H9 (cell line): ENCODE measurements at regions not wholly inside any gene's neighbourhood (a gene's known extent, or its start where the extent isn't known, plus 50 kb on each side); places are given as distances from the start of the nearest gene placed in this dataset.

Source experiments
- DNase-seq: peaks from one replicate; pipeline ENCODE4 v3.0.0-alpha.2; 2017
- H2AFZ ChIP-seq: one replicate; pipeline ENCODE4 v1.6.1; 2013; ENCODE audit warnings: mild to moderate bottlenecking, low read length, control low read depth, moderate library complexity
- H2AK5ac ChIP-seq: 2 replicates; pipeline ENCODE4 v1.6.1; 2013; ENCODE audit warnings: low read length, control low read depth, mixed read lengths; ENCODE audit not compliant: insufficient read length
- H2BK120ac ChIP-seq: one replicate; pipeline ENCODE4 v1.6.1; 2013; ENCODE audit warnings: low read depth, mild to moderate bottlenecking, low read length, control low read depth, inconsistent platforms; ENCODE audit not compliant: poor library complexity, severe bottlenecking
- H2BK12ac ChIP-seq: 2 replicates; pipeline ENCODE4 v1.6.1; 2013; ENCODE audit warnings: low read length, control low read depth, mixed read lengths, low read depth; ENCODE audit not compliant: insufficient read length
- H2BK15ac ChIP-seq: 2 replicates; pipeline ENCODE4 v1.6.1; 2013; ENCODE audit warnings: low read depth, low read length, control low read depth
- H2BK20ac ChIP-seq: one replicate; pipeline ENCODE4 v1.6.1; 2013; ENCODE audit warnings: low read depth, mild to moderate bottlenecking, low read length, control low read depth, inconsistent platforms; ENCODE audit not compliant: poor library complexity, severe bottlenecking
- H2BK5ac ChIP-seq: 2 replicates; pipeline ENCODE4 v1.6.1; 2013; ENCODE audit warnings: low read length, control low read depth, mixed read lengths; ENCODE audit not compliant: insufficient read length
- H3K14ac ChIP-seq: 2 replicates; pipeline ENCODE4 v1.6.1; 2013; ENCODE audit warnings: low read length, control low read depth; ENCODE audit not compliant: insufficient read depth
- H3K18ac ChIP-seq: 2 replicates; pipeline ENCODE4 v1.6.1; 2013; ENCODE audit warnings: low read depth, mild to moderate bottlenecking, mixed read lengths, low read length, control low read depth; ENCODE audit not compliant: insufficient read length
- H3K23ac ChIP-seq: 2 replicates; pipeline ENCODE4 v1.6.1; 2013; ENCODE audit warnings: low read length, control low read depth, mixed read lengths, low read depth; ENCODE audit not compliant: insufficient read length
- H3K23me2 ChIP-seq: 2 replicates; pipeline ENCODE4 v1.6.1; 2013; ENCODE audit warnings: low read depth, mild to moderate bottlenecking, mixed read lengths, low read length, control low read depth; ENCODE audit not compliant: insufficient read length, poor library complexity, severe bottlenecking
- H3K27ac ChIP-seq: 2 replicates; pipeline ENCODE4 v1.5.1; 2013; ENCODE audit warnings: low read length, control low read depth, mixed read lengths, low read depth; ENCODE audit not compliant: insufficient read length
- H3K27me3 ChIP-seq: 2 replicates; pipeline ENCODE4 v1.6.1; 2013; ENCODE audit warnings: low read length, control low read depth, inconsistent platforms; ENCODE audit not compliant: insufficient read depth
- H3K4ac ChIP-seq: 2 replicates; pipeline ENCODE4 v1.6.1; 2013; ENCODE audit warnings: low read depth, mild to moderate bottlenecking, control low read depth, inconsistent platforms, low read length, moderate library complexity
- H3K4me1 ChIP-seq: 2 replicates; pipeline ENCODE4 v1.6.1; 2013; ENCODE audit warnings: low read length, control low read depth, inconsistent platforms; ENCODE audit not compliant: insufficient read depth
- H3K4me2 ChIP-seq: 2 replicates; pipeline ENCODE4 v1.6.1; 2013; ENCODE audit warnings: low read length, control low read depth, mixed read lengths; ENCODE audit not compliant: insufficient read length, insufficient read depth
- H3K56ac ChIP-seq: 2 replicates; pipeline ENCODE4 v1.6.1; 2013; ENCODE audit warnings: low read depth, mild to moderate bottlenecking, mixed read lengths, low read length, control low read depth; ENCODE audit not compliant: insufficient read length
- H3K79me1 ChIP-seq: 2 replicates; pipeline ENCODE4 v1.6.1; 2013; ENCODE audit warnings: low read depth, mild to moderate bottlenecking, moderate library complexity, low read length, control low read depth, inconsistent platforms; ENCODE audit not compliant: insufficient read depth, poor library complexity, severe bottlenecking
- H3K79me2 ChIP-seq: 2 replicates; pipeline ENCODE4 v1.6.1; 2013; ENCODE audit warnings: low read length, control low read depth, inconsistent platforms; ENCODE audit not compliant: insufficient read depth
- H3K9ac ChIP-seq: 2 replicates; pipeline ENCODE4 v1.6.1; 2013; ENCODE audit warnings: low read length, control low read depth, mixed read lengths; ENCODE audit not compliant: insufficient read length; ENCODE audit errors: extremely low read depth
- H3K9me3 ChIP-seq: one replicate; pipeline ENCODE4 v1.6.1; 2013; ENCODE audit warnings: low read depth, low read length, inconsistent platforms; ENCODE audit not compliant: control insufficient read depth
- H3T11ph ChIP-seq: one replicate; pipeline ENCODE4 v1.6.1; 2013; ENCODE audit warnings: mild to moderate bottlenecking, low read length, control low read depth, inconsistent platforms
- H4K20me1 ChIP-seq: one replicate; pipeline ENCODE4 v1.6.1; 2013; ENCODE audit not compliant: control insufficient read depth, insufficient read length, insufficient read depth
- H4K5ac ChIP-seq: 2 replicates; pipeline ENCODE4 v1.6.1; 2013; ENCODE audit warnings: low read depth, mild to moderate bottlenecking, mixed read lengths, low read length, control low read depth; ENCODE audit not compliant: insufficient read length
- H4K8ac ChIP-seq: replicated peaks from 2 replicates; pipeline ENCODE4 v1.6.1; 2013; ENCODE audit warnings: low read length, control low read depth, mixed read lengths, low read depth; ENCODE audit not compliant: insufficient read length
- H4K91ac ChIP-seq: 2 replicates; pipeline ENCODE4 v1.6.1; 2013; ENCODE audit warnings: low read depth, mild to moderate bottlenecking, moderate library complexity, mixed read lengths, low read length, control low read depth; ENCODE audit not compliant: insufficient read length
- H3K27ac Mint-ChIP-seq, 3 experiments: 2 replicates in 2 of 3; 3 replicates in 1 of 3; pipeline ENCODE4 v1.8.0; 2020 to 2021; ENCODE audit warnings: mixed read lengths in 3 of 3, mild to moderate bottlenecking in 1 of 3, moderate library complexity in 1 of 3
- H3K27me3 Mint-ChIP-seq: 2 replicates; pipeline ENCODE4 v1.8.0; 2021; ENCODE audit warnings: low read depth, mild to moderate bottlenecking, moderate library complexity, mixed read lengths
- H3K36me3 Mint-ChIP-seq, 3 experiments: 2 replicates in 2 of 3; 3 replicates in 1 of 3; pipeline ENCODE4 v1.8.0; 2020 to 2021; ENCODE audit warnings: low read depth in 3 of 3, mixed read lengths in 3 of 3; ENCODE audit not compliant: insufficient read depth in 1 of 3
- H3K4me1 Mint-ChIP-seq, 2 experiments: 2 replicates each; pipeline ENCODE4 v1.8.0; 2020; ENCODE audit warnings: mixed read lengths in 2 of 2
- H3K4me3 Mint-ChIP-seq, 2 experiments: 2 replicates in 1 of 2; 3 replicates in 1 of 2; pipeline ENCODE4 v1.8.0; 2020 to 2021; ENCODE audit warnings: mild to moderate bottlenecking in 2 of 2, mixed read lengths in 2 of 2, moderate library complexity in 1 of 2
- H3K9me3 Mint-ChIP-seq, 2 experiments: 2 replicates in 1 of 2; 3 replicates in 1 of 2; pipeline ENCODE4 v1.8.0; 2020; ENCODE audit warnings: mild to moderate bottlenecking in 2 of 2, mixed read lengths in 2 of 2, moderate library complexity in 1 of 2
- TF ChIP-seq, protein P1 (sequence below): fragments of 200-600 bp; sonication (generic); conservative IDR thresholded peaks from 3 replicates; pipeline ENCODE4 v1.8.0; 2021; ENCODE audit warnings: antibody characterized with exemption, mild to moderate bottlenecking

DNA sequence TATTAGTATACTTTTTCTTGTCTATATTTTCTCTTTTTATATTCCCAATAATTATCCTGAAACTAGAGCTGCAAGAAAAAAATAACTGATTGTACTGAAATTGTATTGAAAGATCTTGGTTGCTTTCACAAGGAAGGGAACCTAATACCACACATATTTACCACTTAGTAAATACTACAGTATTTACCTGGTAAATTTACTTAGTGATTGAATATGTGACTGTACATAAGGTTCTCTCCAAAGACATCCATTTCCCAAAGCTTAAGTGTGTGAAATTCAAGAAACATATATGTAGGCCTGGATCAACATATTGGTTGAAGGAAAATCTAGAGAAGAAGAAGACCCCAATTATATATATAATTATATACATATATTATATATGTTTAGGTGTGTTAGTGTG lies 1272.7 kb downstream of the C4orf33 start:
- TF ChIP-seq, protein P1, sequence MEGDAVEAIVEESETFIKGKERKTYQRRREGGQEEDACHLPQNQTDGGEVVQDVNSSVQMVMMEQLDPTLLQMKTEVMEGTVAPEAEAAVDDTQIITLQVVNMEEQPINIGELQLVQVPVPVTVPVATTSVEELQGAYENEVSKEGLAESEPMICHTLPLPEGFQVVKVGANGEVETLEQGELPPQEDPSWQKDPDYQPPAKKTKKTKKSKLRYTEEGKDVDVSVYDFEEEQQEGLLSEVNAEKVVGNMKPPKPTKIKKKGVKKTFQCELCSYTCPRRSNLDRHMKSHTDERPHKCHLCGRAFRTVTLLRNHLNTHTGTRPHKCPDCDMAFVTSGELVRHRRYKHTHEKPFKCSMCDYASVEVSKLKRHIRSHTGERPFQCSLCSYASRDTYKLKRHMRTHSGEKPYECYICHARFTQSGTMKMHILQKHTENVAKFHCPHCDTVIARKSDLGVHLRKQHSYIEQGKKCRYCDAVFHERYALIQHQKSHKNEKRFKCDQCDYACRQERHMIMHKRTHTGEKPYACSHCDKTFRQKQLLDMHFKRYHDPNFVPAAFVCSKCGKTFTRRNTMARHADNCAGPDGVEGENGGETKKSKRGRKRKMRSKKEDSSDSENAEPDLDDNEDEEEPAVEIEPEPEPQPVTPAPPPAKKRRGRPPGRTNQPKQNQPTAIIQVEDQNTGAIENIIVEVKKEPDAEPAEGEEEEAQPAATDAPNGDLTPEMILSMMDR: no peak
- no peak overlapping the region for H2AK5ac ChIP-seq
- no peak for DNase-seq
- H3K27me3 ChIP-seq: no peaks in the 10 kb centered on the region
- H3K79me1 ChIP-seq: no peaks in the 10 kb centered on the region
- H4K20me1 ChIP-seq: no peaks in the 10 kb centered on the region
- H2BK15ac ChIP-seq: no peak overlapping the region
- no peak overlapping the region for H2BK12ac ChIP-seq
- no peaks in the 10 kb centered on the region for H3K79me2 ChIP-seq
- no peak overlapping the region for H3K4me3 Mint-ChIP-seq
- H3K27ac Mint-ChIP-seq: no peak overlapping the region
- H4K91ac ChIP-seq: no peak overlapping the region
- H2BK20ac ChIP-seq: no peak overlapping the region
- H3K27me3 Mint-ChIP-seq: no peaks in the 10 kb centered on the region
- no peaks in the 10 kb centered on the region for H3K36me3 Mint-ChIP-seq
- no peaks in the 10 kb centered on the region for H3K9me3 ChIP-seq
- H4K5ac ChIP-seq: no peak overlapping the region
- H3K4me2 ChIP-seq: no peak overlapping the region
- H3K9ac ChIP-seq: no peak overlapping the region
- no peak overlapping the region for H4K8ac ChIP-seq
- H2BK120ac ChIP-seq: no peak overlapping the region
- no peak overlapping the region for H3K4ac ChIP-seq
- no peak overlapping the region for H2AFZ ChIP-seq
- H3K9me3 Mint-ChIP-seq: peaks cover 0 to 2% of the 10 kb centered on the region in 2 experiments; a peak in 1 of 5 replicates
- no peak overlapping the region for H3K23ac ChIP-seq
- H3K23me2 ChIP-seq: no peaks in the 10 kb centered on the region
- H3K4me1 ChIP-seq: no peaks in the 10 kb centered on the region
- H3T11ph ChIP-seq: no peak overlapping the region
- no peak overlapping the region for H3K27ac ChIP-seq
- no peak overlapping the region for H2BK5ac ChIP-seq
- no peak overlapping the region for H3K18ac ChIP-seq
- no peak overlapping the region for H3K14ac ChIP-seq
- H3K4me1 Mint-ChIP-seq: no peaks in the 10 kb centered on the region
- H3K56ac ChIP-seq: no peak overlapping the region
